Nephron progenitor cell (in vitro differentiated cells): ENCODE measurements at regions not wholly inside any gene's neighbourhood (a gene's known extent, or its start where the extent isn't known, plus 50 kb on each side); places are given as distances from the start of the nearest gene placed in this dataset.

Experiments
- DNase-seq: peaks from one replicate; pipeline ENCODE4 v3.0.0; 2021
- H3K27ac Mint-ChIP-seq: 2 replicates; pipeline ENCODE4 v1.8.0; 2021; ENCODE audit warnings: mild to moderate bottlenecking, moderate library complexity, mixed read lengths
- H3K27me3 Mint-ChIP-seq: 2 replicates; pipeline ENCODE4 v1.8.0; 2021; ENCODE audit warnings: mild to moderate bottlenecking, low read depth, mixed read lengths; ENCODE audit not compliant: poor library complexity
- H3K36me3 Mint-ChIP-seq: 2 replicates; pipeline ENCODE4 v1.8.0; 2021; ENCODE audit warnings: low read depth, mixed read lengths
- H3K4me1 Mint-ChIP-seq: 2 replicates; pipeline ENCODE4 v1.8.0; 2021; ENCODE audit warnings: mixed read lengths
- H3K4me3 Mint-ChIP-seq: 2 replicates; pipeline ENCODE4 v1.8.0; 2021; ENCODE audit warnings: mild to moderate bottlenecking, moderate library complexity, mixed read lengths
- H3K9me3 Mint-ChIP-seq: 2 replicates; pipeline ENCODE4 v1.8.0; 2021; ENCODE audit warnings: mild to moderate bottlenecking, moderate library complexity, mixed read lengths
- TF ChIP-seq, protein P1 (sequence below): fragments of 200-600 bp; sonication (generic); IDR thresholded peaks from 2 replicates; pipeline ENCODE4 v1.5.0; 2021; ENCODE audit warnings: antibody characterized with exemption

DNA sequence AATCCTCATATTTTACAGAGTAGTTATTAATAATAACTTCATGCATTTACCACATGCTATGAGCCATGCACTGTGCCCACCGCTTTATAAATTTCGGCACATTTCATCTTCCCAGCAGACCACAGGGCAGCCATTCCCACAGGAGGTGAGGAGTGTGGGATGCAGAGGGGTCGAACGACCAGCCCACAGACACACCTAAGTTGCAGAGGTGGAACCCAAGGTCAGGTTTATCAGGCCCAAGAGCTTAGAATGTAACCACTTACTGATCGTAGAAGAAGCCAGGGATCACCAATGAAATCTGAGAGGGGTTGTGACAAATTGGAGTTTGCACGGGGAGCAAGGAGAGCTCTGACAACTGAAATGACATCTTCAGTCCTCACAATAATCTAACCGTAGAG, 303.0 kb upstream of the MSX2 start:
- TF ChIP-seq, protein P1, sequence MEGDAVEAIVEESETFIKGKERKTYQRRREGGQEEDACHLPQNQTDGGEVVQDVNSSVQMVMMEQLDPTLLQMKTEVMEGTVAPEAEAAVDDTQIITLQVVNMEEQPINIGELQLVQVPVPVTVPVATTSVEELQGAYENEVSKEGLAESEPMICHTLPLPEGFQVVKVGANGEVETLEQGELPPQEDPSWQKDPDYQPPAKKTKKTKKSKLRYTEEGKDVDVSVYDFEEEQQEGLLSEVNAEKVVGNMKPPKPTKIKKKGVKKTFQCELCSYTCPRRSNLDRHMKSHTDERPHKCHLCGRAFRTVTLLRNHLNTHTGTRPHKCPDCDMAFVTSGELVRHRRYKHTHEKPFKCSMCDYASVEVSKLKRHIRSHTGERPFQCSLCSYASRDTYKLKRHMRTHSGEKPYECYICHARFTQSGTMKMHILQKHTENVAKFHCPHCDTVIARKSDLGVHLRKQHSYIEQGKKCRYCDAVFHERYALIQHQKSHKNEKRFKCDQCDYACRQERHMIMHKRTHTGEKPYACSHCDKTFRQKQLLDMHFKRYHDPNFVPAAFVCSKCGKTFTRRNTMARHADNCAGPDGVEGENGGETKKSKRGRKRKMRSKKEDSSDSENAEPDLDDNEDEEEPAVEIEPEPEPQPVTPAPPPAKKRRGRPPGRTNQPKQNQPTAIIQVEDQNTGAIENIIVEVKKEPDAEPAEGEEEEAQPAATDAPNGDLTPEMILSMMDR, result no peak
- DNase-seq, result no peak
- Mint-ChIP-seq H3K4me1 (peaks cover 67% of the 10 kb centered on the region), H3K4me3 (no peak overlapping the region), H3K27me3 (no peaks in the 10 kb centered on the region), H3K36me3 (no peaks in the 10 kb centered on the region), H3K27ac (no peak overlapping the region), H3K9me3 (peaks cover 5% of the 10 kb centered on the region)

DNA sequence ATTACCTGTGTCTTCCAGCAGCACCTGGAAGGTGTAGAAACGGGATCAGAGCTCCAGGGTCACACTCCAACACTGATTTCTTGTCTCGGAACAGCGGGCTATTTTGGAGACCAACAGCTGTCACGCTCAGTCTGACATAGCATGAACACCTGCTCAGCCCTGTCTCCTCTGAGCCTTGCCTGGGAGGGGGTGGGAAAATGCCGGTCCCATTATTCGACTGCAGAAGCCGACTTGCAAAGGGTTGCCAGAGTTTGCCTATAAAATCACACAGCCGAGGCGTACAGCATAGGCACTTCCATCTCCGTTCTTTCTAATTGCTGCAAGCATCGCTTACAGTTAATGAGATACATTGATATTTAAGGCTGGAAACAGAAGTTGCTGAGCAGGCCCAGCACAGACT, 300.8 kb upstream of the MSX2 start:
- DNase-seq, result no peak
- no peaks in the 10 kb centered on the region for H3K9me3 Mint-ChIP-seq
- H3K27me3 Mint-ChIP-seq, result no peaks in the 10 kb centered on the region
- no peaks in the 10 kb centered on the region for H3K36me3 Mint-ChIP-seq
- TF ChIP-seq, protein P1, result no peak
- no peak overlapping the region for H3K27ac Mint-ChIP-seq
- H3K4me3 Mint-ChIP-seq, result no peak overlapping the region
- peaks cover 73% of the 10 kb centered on the region for H3K4me1 Mint-ChIP-seq

DNA sequence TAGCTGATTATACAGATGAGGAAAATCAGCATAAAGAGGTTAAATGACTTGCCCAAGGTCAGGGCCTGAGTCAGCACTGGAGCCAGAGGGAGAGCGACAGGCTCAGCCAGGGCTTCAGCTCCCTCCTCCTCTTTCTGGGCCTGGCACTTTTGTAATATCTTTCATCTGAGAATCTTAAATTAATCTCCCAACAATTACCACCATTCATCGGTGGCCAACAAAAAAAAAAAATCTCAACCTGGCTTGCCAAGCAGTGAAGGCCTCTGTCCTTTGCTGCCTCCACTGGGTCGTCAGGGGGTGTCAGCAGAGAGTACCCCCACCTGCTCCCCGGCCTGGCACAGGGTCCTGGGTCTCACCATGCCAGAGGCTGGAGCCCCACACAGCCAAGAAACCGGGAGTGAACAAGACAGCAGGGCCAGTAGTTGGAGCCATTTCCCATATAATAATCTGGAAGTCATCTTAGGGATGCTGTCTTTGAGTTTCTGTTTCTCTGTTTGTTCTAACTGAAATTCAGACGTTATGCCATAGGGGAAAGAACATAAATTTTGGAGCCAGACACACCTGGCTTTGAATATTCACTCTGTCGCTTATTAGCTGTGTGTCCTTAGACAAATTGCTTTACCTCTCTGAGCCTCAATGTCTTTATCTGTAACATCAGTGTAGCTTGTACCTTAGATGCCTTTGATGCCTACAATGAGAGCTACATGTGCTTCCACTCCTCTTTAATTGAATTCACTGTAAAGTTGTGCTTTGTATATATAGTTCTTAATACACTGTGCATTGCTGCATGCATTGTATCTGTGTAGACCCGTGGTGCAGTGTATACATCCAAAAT, 299.9 kb upstream of the MSX2 start:
- no peaks in the 10 kb centered on the region for H3K27me3 Mint-ChIP-seq
- H3K4me3 Mint-ChIP-seq, result no peak overlapping the region
- H3K4me1 Mint-ChIP-seq, result peaks cover 67% of the 10 kb centered on the region
- DNase-seq, result no peak
- no peak overlapping the region for H3K27ac Mint-ChIP-seq
- H3K9me3 Mint-ChIP-seq, result no peaks in the 10 kb centered on the region
- H3K36me3 Mint-ChIP-seq, result no peaks in the 10 kb centered on the region
- TF ChIP-seq, protein P1, result no peak

DNA sequence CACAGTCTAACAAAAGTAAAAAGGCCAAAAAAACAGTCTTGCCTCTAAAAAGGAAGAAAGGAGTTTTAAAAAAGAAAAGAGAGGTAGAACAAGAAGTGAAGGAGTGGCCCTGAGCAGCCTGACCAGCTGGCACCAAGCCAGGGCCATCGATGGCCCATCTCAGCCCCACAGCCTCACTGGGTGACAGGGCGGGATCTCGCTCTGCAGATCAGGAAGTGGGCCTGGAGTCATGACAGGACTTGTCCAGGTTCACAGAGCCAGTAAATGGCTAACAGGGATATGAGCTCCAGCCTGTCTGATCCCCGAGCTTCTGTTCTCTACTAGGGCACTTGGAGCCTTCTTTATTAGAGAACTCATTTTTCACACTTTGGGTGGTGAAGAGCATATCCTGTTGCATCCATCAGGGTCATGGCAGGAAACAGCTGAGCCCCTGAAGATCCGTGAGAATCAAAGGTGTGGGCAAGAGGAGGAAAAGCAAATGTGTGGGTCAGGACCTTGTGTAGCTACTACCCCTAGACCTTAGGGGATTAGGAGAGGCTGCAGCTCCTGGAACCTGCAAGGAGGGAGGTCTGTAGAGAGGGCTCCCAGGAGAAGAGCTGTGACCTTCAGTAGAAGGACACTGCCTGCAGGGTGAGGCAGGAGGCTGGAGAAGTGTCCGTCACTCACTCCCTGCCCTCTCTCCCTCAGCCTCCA, 299.0 kb upstream of the MSX2 start:
- peak overlapping the region; percentile 23 for H3K27ac Mint-ChIP-seq
- no peak for DNase-seq
- H3K4me1 Mint-ChIP-seq, result peaks cover 61% of the 10 kb centered on the region
- H3K4me3 Mint-ChIP-seq, result peak overlapping the region; percentile 26
- no peaks in the 10 kb centered on the region for H3K27me3 Mint-ChIP-seq
- TF ChIP-seq, protein P1, result no peak
- H3K36me3 Mint-ChIP-seq, result no peaks in the 10 kb centered on the region
- H3K9me3 Mint-ChIP-seq, result no peaks in the 10 kb centered on the region

DNA sequence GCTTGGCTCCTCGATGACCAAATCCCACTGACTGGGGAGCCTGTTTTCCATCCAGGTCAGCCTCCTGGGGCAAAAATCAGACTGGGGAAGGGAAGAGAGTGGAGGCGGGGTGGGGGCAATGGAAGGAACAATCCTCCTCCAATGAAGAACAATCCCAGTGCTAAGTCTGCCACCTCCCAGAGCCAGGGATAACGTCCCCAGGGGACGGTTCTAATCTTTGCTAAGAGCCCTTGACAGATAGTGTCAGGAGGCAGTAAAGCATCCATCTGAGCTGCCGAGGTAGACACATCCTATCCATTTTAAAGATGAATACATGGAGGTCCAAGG, 298.5 kb upstream of the MSX2 start:
- Mint-ChIP-seq H3K4me1 (peaks cover 57% of the 10 kb centered on the region), H3K27me3 (no peaks in the 10 kb centered on the region), H3K36me3 (no peaks in the 10 kb centered on the region), H3K9me3 (no peaks in the 10 kb centered on the region), H3K27ac (no peak overlapping the region), H3K4me3 (no peak overlapping the region)
- no peak for DNase-seq
- TF ChIP-seq, protein P1, result no peak
